Caco-2 (cell line): ENCODE measurements at regions not wholly inside any gene's neighbourhood (a gene's known extent, or its start where the extent isn't known, plus 50 kb on each side); places are given as distances from the start of the nearest gene placed in this dataset.

Source experiments
- BruUV-seq: library from RNA; stranded (reverse); fragments of 400-500 nt; replicated peaks from 2 replicates; lab custom pipeline; 2021; lab: Mats Ljungman, UMichigan
- CTCF ChIA-PET: fragments of 300-600 bp; sonication (Branson Sonifier 250); formaldehyde crosslinking; loops from one replicate; lab custom pipeline; 2022; ENCODE audit warnings: antibody characterized with exemption; lab: Charles Lee
- POLR2A ChIA-PET: fragments of 300-600 bp; sonication (Branson Sonifier 250); formaldehyde crosslinking; loops from one replicate; lab custom pipeline; 2022; ENCODE audit warnings: antibody characterized with exemption; lab: Charles Lee
- DNase-seq, 2 experiments: peaks; one replicate each; pipeline versions ENCODE4 v3.0.0 to v3.0.0-alpha.2; 2020 to 2022
- H3K27me3 ChIP-seq: replicated peaks from 2 replicates; pipeline ENCODE4 v1.6.0; 2011; ENCODE audit warnings: low read length; ENCODE audit not compliant: control insufficient read depth, insufficient read depth
- H3K36me3 ChIP-seq: 2 replicates; pipeline ENCODE4 v1.5.1; 2011; ENCODE audit warnings: low read length; ENCODE audit not compliant: control insufficient read depth, insufficient read depth
- H3K4me1 ChIP-seq: fragments of 250-450 bp; sonication (Bioruptor Pico); 2 replicates; pipeline ENCODE4 v1.5.1; 2020; ENCODE audit warnings: mild to moderate bottlenecking
- H3K4me3 ChIP-seq: 2 replicates; pipeline ENCODE4 v1.5.1; 2011; ENCODE audit warnings: low read depth, mild to moderate bottlenecking, control low read depth, low read length
- H3K9me3 ChIP-seq: fragments of 250-450 bp; sonication (Bioruptor Pico); 2 replicates; pipeline ENCODE4 v1.5.1; 2020; ENCODE audit warnings: mild to moderate bottlenecking, moderate library complexity
- H3K27ac Mint-ChIP-seq: one replicate; pipeline ENCODE4 v1.8.0; 2022; ENCODE audit warnings: mixed read lengths; ENCODE audit not compliant: unreplicated experiment
- H3K27me3 Mint-ChIP-seq: one replicate; pipeline ENCODE4 v1.8.0; 2022; ENCODE audit warnings: mixed read lengths; ENCODE audit not compliant: insufficient read depth, unreplicated experiment
- H3K36me3 Mint-ChIP-seq: one replicate; pipeline ENCODE4 v1.8.0; 2022; ENCODE audit warnings: mild to moderate bottlenecking, mixed read lengths; ENCODE audit not compliant: insufficient read depth, unreplicated experiment
- H3K4me1 Mint-ChIP-seq: one replicate; pipeline ENCODE4 v1.8.0; 2022; ENCODE audit warnings: low read depth, mixed read lengths; ENCODE audit not compliant: unreplicated experiment
- H3K4me3 Mint-ChIP-seq: one replicate; pipeline ENCODE4 v1.8.0; 2022; ENCODE audit warnings: mild to moderate bottlenecking, moderate library complexity, mixed read lengths; ENCODE audit not compliant: unreplicated experiment
- H3K9me3 Mint-ChIP-seq: one replicate; pipeline ENCODE4 v1.8.0; 2022; ENCODE audit warnings: mixed read lengths; ENCODE audit not compliant: unreplicated experiment
- intact Hi-C: fragments of 100-400 bp; cut with micrococcal nuclease; formaldehyde crosslinking; loops from one replicate; pipeline ENCODE4 v1.10.0; 2022; ENCODE audit not compliant: unreplicated experiment
- TF ChIP-seq, protein P1 (sequence below), 2 experiments: fragments of 200-600 bp in 1 of 2; IDR thresholded peaks; 1 replicate in 1 of 2; 2 replicates in 1 of 2; pipeline versions ENCODE4 v1.5.1 to v1.8.0; 2011 to 2022; ENCODE audit warnings: antibody characterized with exemption in 1 of 2, control low read depth in 1 of 2, inconsistent platforms in 1 of 2, low read depth in 1 of 2, low read length in 1 of 2, mild to moderate bottlenecking in 1 of 2, moderate library complexity in 1 of 2; ENCODE audit not compliant: insufficient read depth in 1 of 2, severe bottlenecking in 1 of 2, unreplicated experiment in 1 of 2

GRCh38 chr5:77945874-77946273, 169.7 kb upstream of the TBCA start:
- Mint-ChIP-seq H3K27me3 (peaks cover 17% of the 10 kb centered on the region), H3K4me1 (no peaks in the 10 kb centered on the region), H3K4me3 (no peak overlapping the region), H3K36me3 (no peaks in the 10 kb centered on the region), H3K27ac (no peak overlapping the region), H3K9me3 (no peaks in the 10 kb centered on the region)
- DNase-seq: peak in 1 of 2 experiments; percentile 3
- TF ChIP-seq, protein P1, sequence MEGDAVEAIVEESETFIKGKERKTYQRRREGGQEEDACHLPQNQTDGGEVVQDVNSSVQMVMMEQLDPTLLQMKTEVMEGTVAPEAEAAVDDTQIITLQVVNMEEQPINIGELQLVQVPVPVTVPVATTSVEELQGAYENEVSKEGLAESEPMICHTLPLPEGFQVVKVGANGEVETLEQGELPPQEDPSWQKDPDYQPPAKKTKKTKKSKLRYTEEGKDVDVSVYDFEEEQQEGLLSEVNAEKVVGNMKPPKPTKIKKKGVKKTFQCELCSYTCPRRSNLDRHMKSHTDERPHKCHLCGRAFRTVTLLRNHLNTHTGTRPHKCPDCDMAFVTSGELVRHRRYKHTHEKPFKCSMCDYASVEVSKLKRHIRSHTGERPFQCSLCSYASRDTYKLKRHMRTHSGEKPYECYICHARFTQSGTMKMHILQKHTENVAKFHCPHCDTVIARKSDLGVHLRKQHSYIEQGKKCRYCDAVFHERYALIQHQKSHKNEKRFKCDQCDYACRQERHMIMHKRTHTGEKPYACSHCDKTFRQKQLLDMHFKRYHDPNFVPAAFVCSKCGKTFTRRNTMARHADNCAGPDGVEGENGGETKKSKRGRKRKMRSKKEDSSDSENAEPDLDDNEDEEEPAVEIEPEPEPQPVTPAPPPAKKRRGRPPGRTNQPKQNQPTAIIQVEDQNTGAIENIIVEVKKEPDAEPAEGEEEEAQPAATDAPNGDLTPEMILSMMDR (IDR thresholded peaks at IDR 0.05; ENCODE audit: insufficient read depth in 1 of 2, low read depth in 1 of 2, low read length in 1 of 2, severe bottlenecking in 1 of 2, unreplicated experiment in 1 of 2): no peak
- no peaks in the 10 kb centered on the region for H3K9me3 ChIP-seq
- H3K4me3 ChIP-seq: no peak overlapping the region
- no peaks in the 10 kb centered on the region for H3K36me3 ChIP-seq
- no peaks in the 10 kb centered on the region for H3K4me1 ChIP-seq
- no TSS peak for BruUV-seq
- CTCF ChIA-PET: interaction anchor here (0.5 kb wide), 1 partner anchor 183 kb away, joined by 3 read pairs; no protein-coding TSS in a partner anchor
- intact Hi-C loops: no loop called here
- H3K27me3 ChIP-seq: no peaks in the 10 kb centered on the region; the same call in 1 of the 2 replicates
- POLR2A ChIA-PET: no interaction called here

- no peak overlapping the region for H3K4me3 ChIP-seq
- intact Hi-C loops: loop anchor here (1.0 kb wide), 1 partner anchor 18 kb away; no protein-coding TSS in a partner anchor
- Mint-ChIP-seq H3K36me3 (no peaks in the 10 kb centered on the region), H3K9me3 (no peaks in the 10 kb centered on the region), H3K27ac (no peak overlapping the region), H3K27me3 (peaks cover 20% of the 10 kb centered on the region), H3K4me3 (no peak overlapping the region), H3K4me1 (no peaks in the 10 kb centered on the region)
- ChIA-PET CTCF (no interaction called here), POLR2A (no interaction called here)
- H3K36me3 ChIP-seq: no peaks in the 10 kb centered on the region
- BruUV-seq: no TSS peak
- no peaks in the 10 kb centered on the region for H3K4me1 ChIP-seq
- no peak for DNase-seq
- TF ChIP-seq, protein P1 (IDR thresholded peaks at IDR 0.05; ENCODE audit: insufficient read depth in 1 of 2, low read depth in 1 of 2, low read length in 1 of 2, severe bottlenecking in 1 of 2, unreplicated experiment in 1 of 2): no peak
- H3K27me3 ChIP-seq: no peaks in the 10 kb centered on the region; the same call in 1 of the 2 replicates
- H3K9me3 ChIP-seq: no peaks in the 10 kb centered on the region
Observed at GRCh38 chr5:77944757-77945340, 168.7 kb upstream of the TBCA start.

DNA sequence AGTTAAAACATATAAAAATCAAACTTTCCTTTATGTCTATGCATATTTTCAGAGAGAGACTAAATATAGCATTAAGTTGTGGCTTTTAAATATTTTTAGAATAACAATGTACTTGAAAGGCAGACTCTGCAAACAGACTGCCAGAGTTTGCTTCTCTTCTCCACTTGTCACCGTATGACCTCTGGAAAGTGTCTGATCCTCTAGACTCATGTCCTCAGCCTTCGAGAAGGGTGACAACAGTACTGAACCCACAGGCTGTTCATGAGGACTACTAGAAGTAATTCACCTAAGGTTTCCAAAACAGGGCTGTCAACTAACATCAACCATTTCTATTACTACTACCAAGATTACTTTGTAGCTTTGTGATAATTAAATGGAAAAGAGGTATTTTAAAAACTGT, 167.7 kb upstream of the TBCA start:
- ChIA-PET CTCF (no interaction called here), POLR2A (no interaction called here)
- no peak for DNase-seq
- H3K27me3 ChIP-seq: no peaks in the 10 kb centered on the region; the same call in 1 of the 2 replicates
- no peaks in the 10 kb centered on the region for H3K9me3 Mint-ChIP-seq
- peaks cover 19% of the 10 kb centered on the region for H3K27me3 Mint-ChIP-seq
- H3K9me3 ChIP-seq: no peaks in the 10 kb centered on the region
- no TSS peak for BruUV-seq
- H3K4me3 ChIP-seq: no peak overlapping the region
- H3K4me1 Mint-ChIP-seq: no peaks in the 10 kb centered on the region
- no peaks in the 10 kb centered on the region for H3K4me1 ChIP-seq
- no peak overlapping the region for H3K4me3 Mint-ChIP-seq
- no peaks in the 10 kb centered on the region for H3K36me3 ChIP-seq
- H3K36me3 Mint-ChIP-seq: no peaks in the 10 kb centered on the region
- TF ChIP-seq, protein P1 (IDR thresholded peaks at IDR 0.05; ENCODE audit: insufficient read depth in 1 of 2, low read depth in 1 of 2, low read length in 1 of 2, severe bottlenecking in 1 of 2, unreplicated experiment in 1 of 2): no peak
- no peak overlapping the region for H3K27ac Mint-ChIP-seq
- intact Hi-C loops: loop anchor here (1.0 kb wide), 1 partner anchor 19 kb away; no protein-coding TSS in a partner anchor
